ENCODE measurements at regions not wholly inside any gene's neighbourhood (a gene's known extent, or its start where the extent isn't known, plus 50 kb on each side); places are given as distances from the start of the nearest gene placed in this dataset.

DNA sequence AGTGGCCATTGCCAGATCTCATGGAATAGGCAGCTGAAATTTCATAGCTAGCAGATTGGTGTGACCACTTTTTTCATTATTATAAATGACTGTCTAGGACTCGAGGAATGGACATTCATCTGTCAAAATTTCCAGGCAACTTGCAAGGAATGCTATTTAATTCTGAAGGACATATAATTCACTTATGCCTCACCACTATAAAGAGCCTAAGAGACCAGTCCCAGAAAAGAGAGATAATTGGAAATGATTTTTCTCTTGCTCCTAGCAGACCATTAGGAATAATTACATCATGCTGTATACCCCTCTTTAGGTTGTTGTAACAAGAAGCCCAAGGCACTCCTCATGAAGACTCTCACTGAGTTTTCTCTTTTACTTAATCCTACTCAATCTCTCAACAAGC is 557.4 kb upstream of the RAB6C start:
- H3K9me3 Mint-ChIP-seq (ENCODE audit: low read depth), result peaks cover 10% of the 10 kb centered on the region
- TF ChIP-seq, protein P1, sequence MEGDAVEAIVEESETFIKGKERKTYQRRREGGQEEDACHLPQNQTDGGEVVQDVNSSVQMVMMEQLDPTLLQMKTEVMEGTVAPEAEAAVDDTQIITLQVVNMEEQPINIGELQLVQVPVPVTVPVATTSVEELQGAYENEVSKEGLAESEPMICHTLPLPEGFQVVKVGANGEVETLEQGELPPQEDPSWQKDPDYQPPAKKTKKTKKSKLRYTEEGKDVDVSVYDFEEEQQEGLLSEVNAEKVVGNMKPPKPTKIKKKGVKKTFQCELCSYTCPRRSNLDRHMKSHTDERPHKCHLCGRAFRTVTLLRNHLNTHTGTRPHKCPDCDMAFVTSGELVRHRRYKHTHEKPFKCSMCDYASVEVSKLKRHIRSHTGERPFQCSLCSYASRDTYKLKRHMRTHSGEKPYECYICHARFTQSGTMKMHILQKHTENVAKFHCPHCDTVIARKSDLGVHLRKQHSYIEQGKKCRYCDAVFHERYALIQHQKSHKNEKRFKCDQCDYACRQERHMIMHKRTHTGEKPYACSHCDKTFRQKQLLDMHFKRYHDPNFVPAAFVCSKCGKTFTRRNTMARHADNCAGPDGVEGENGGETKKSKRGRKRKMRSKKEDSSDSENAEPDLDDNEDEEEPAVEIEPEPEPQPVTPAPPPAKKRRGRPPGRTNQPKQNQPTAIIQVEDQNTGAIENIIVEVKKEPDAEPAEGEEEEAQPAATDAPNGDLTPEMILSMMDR (IDR thresholded peaks at IDR 0.05; ENCODE audit: unreplicated experiment), result no peak
- no peaks in the 10 kb centered on the region for H3K4me1 Mint-ChIP-seq (ENCODE audit: low read depth)
- H3K36me3 Mint-ChIP-seq (ENCODE audit: insufficient read depth), result no peaks in the 10 kb centered on the region
- H3K27ac Mint-ChIP-seq, result no peak overlapping the region
- no peak overlapping the region for H3K4me3 Mint-ChIP-seq (ENCODE audit: low read depth)
- peaks cover 16% of the 10 kb centered on the region for H3K27me3 Mint-ChIP-seq
- DNase-seq (ENCODE audit: low spot score, unreplicated experiment), result no peak

DNA sequence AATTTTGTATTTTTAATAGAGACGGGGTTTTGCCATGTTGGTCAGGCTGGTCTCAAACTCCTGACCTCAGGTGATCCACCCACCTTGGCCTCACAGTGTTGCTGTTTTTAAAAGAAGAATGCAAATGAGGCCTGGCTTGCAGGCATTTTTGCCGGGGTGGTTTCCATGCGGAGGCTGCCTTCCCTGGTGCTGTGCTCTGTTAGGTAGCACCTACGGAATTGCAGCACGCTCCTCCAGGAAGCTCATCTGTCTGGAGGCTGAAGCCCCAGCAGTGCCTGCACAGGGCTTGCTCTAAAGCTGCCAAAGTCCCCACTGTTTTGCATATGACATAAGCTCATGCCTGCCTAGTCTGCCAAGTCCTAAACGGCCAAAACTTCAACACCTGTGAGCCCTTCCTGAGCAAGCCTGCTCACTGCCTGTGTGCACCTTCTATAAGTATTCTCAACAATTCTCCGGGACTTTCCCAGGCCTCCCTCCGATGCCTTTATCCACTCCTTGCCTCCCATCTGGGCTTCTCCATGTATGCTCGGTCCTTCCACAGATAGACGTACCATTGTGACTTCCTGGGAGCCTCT is 551.3 kb upstream of the RAB6C start:
- TF ChIP-seq, protein P1 (IDR thresholded peaks at IDR 0.05; ENCODE audit: unreplicated experiment), result no peak
- Mint-ChIP-seq H3K4me1 (ENCODE audit: low read depth) (peaks cover 6% of the 10 kb centered on the region), H3K4me3 (ENCODE audit: low read depth) (no peak overlapping the region), H3K27ac (no peak overlapping the region), H3K9me3 (ENCODE audit: low read depth) (no peaks in the 10 kb centered on the region), H3K36me3 (ENCODE audit: insufficient read depth) (no peaks in the 10 kb centered on the region), H3K27me3 (peaks cover 10% of the 10 kb centered on the region)
- no peak for DNase-seq (ENCODE audit: low spot score, unreplicated experiment)

DNA sequence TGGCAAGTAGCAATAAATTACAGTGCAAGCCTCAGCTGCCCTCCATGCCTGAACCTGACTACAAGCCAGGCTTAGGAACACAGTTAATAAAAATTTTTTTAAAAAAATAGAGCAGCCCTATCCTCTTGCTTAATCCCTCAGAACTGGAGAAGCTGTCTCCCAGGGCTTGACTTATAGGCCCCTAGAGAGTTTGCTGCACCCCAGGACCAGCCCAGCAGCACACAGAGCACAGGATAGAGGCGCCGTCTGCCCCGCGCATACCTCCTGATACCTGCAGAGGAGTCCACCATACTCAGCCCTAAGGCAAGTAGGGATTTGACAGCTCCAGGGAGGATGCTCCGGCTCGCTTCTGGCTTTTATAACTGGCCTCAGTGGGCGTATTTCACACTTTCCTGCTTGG is 548.6 kb upstream of the RAB6C start:
- H3K9me3 Mint-ChIP-seq (ENCODE audit: low read depth), result no peaks in the 10 kb centered on the region
- no peak for DNase-seq (ENCODE audit: low spot score, unreplicated experiment)
- TF ChIP-seq, protein P1 (IDR thresholded peaks at IDR 0.05; ENCODE audit: unreplicated experiment), result no peak
- peaks cover 6% of the 10 kb centered on the region for H3K4me1 Mint-ChIP-seq (ENCODE audit: low read depth)
- H3K4me3 Mint-ChIP-seq (ENCODE audit: low read depth), result no peak overlapping the region
- H3K27ac Mint-ChIP-seq, result no peak overlapping the region
- H3K27me3 Mint-ChIP-seq, result peaks cover 12% of the 10 kb centered on the region
- no peaks in the 10 kb centered on the region for H3K36me3 Mint-ChIP-seq (ENCODE audit: insufficient read depth)

DNA sequence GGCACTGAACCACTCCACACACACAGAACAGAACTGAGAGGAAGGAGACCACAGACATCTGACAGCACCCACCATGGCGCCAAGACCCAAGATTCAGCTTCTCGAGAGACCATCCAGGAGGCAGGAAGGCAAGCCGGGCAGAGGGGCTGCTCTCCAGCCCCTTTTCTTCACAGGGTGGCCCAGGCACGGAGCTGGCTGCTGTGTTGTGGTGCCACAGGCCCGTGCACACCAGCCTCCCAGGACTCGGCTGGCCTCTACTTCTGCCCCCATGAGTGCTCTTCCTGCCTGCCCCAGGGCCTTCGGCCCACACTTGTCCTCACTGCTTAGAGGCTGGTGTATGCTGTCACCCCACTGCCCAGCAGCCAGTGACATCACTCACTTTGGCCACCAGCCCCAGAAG is 547.6 kb upstream of the RAB6C start:
- peaks cover 7% of the 10 kb centered on the region for H3K4me1 Mint-ChIP-seq (ENCODE audit: low read depth)
- TF ChIP-seq, protein P1 (IDR thresholded peaks at IDR 0.05; ENCODE audit: unreplicated experiment), result no peak
- no peak for DNase-seq (ENCODE audit: low spot score, unreplicated experiment)
- no peaks in the 10 kb centered on the region for H3K9me3 Mint-ChIP-seq (ENCODE audit: low read depth)
- no peak overlapping the region for H3K27ac Mint-ChIP-seq
- no peaks in the 10 kb centered on the region for H3K36me3 Mint-ChIP-seq (ENCODE audit: insufficient read depth)
- H3K27me3 Mint-ChIP-seq, result peaks cover 12% of the 10 kb centered on the region
- H3K4me3 Mint-ChIP-seq (ENCODE audit: low read depth), result no peak overlapping the region

GRCh38 chr2:129436809-129437208 is 542.7 kb upstream of the RAB6C start:
- H3K9me3 Mint-ChIP-seq (ENCODE audit: low read depth), result no peaks in the 10 kb centered on the region
- H3K27ac Mint-ChIP-seq, result no peak overlapping the region
- peaks cover 3% of the 10 kb centered on the region for H3K27me3 Mint-ChIP-seq
- no peaks in the 10 kb centered on the region for H3K36me3 Mint-ChIP-seq (ENCODE audit: insufficient read depth)
- peaks cover 6% of the 10 kb centered on the region for H3K4me1 Mint-ChIP-seq (ENCODE audit: low read depth)
- H3K4me3 Mint-ChIP-seq (ENCODE audit: low read depth), result no peak overlapping the region
- DNase-seq (ENCODE audit: low spot score, unreplicated experiment), result no peak
- TF ChIP-seq, protein P1 (IDR thresholded peaks at IDR 0.05; ENCODE audit: unreplicated experiment), result no peak
